ENCODE measurements at regions not wholly inside any gene's neighbourhood (a gene's known extent, or its start where the extent isn't known, plus 50 kb on each side); places are given as distances from the start of the nearest gene placed in this dataset.

GRCh38 chr4:81622474-81623184 is 150.9 kb upstream of the RASGEF1B start:
- no peaks in the 10 kb centered on the region for H3K4me1 ChIP-seq (ENCODE audit: control insufficient read depth in 5 of 5, insufficient read depth in 5 of 5, low read length in 5 of 5)
- no peak overlapping the region for H3K4me3 ChIP-seq
- no peak for ATAC-seq (ENCODE audit: insufficient read depth, low FRiP score)
- no peak overlapping the region for H3K27ac ChIP-seq (ENCODE audit: low read depth in 1 of 2, low read length in 1 of 2)
- no peak overlapping the region for H3K9ac ChIP-seq (ENCODE audit: insufficient read depth in 1 of 2, low read length in 2 of 2)
- DNase-seq, result no peak
- TF ChIP-seq, protein P1, sequence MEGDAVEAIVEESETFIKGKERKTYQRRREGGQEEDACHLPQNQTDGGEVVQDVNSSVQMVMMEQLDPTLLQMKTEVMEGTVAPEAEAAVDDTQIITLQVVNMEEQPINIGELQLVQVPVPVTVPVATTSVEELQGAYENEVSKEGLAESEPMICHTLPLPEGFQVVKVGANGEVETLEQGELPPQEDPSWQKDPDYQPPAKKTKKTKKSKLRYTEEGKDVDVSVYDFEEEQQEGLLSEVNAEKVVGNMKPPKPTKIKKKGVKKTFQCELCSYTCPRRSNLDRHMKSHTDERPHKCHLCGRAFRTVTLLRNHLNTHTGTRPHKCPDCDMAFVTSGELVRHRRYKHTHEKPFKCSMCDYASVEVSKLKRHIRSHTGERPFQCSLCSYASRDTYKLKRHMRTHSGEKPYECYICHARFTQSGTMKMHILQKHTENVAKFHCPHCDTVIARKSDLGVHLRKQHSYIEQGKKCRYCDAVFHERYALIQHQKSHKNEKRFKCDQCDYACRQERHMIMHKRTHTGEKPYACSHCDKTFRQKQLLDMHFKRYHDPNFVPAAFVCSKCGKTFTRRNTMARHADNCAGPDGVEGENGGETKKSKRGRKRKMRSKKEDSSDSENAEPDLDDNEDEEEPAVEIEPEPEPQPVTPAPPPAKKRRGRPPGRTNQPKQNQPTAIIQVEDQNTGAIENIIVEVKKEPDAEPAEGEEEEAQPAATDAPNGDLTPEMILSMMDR (IDR thresholded peaks at IDR 0.05; ENCODE audit: control extremely low read depth, extremely low read depth), result no peak
- no peaks in the 10 kb centered on the region for H3K36me3 ChIP-seq (ENCODE audit: control insufficient read depth in 4 of 4, insufficient read depth in 4 of 4, low read length in 4 of 4)
- H3K27me3 ChIP-seq (ENCODE audit: control insufficient read depth in 3 of 3, insufficient read depth in 3 of 3, low read length in 2 of 3), result no peaks in the 10 kb centered on the region
- H3K9me3 ChIP-seq (ENCODE audit: control insufficient read depth in 4 of 4, insufficient read depth in 3 of 4, low read length in 3 of 4), result peaks cover 0 to 2% (median 0%) of the 10 kb centered on the region in 4 donors

GRCh38 chr4:81622028-81622427 is 150.3 kb upstream of the RASGEF1B start:
- no peak for ATAC-seq (ENCODE audit: insufficient read depth, low FRiP score)
- Histone ChIP-seq H3K36me3 (ENCODE audit: control insufficient read depth in 4 of 4, insufficient read depth in 4 of 4, low read length in 4 of 4) (no peaks in the 10 kb centered on the region), H3K9ac (ENCODE audit: insufficient read depth in 1 of 2, low read length in 2 of 2) (no peak overlapping the region), H3K27me3 (ENCODE audit: control insufficient read depth in 3 of 3, insufficient read depth in 3 of 3, low read length in 2 of 3) (no peaks in the 10 kb centered on the region), H3K27ac (ENCODE audit: low read depth in 1 of 2, low read length in 1 of 2) (no peak overlapping the region), H3K9me3 (ENCODE audit: control insufficient read depth in 4 of 4, insufficient read depth in 3 of 4, low read length in 3 of 4) (peaks cover 0 to 2% (median 0%) of the 10 kb centered on the region in 4 donors), H3K4me1 (ENCODE audit: control insufficient read depth in 5 of 5, insufficient read depth in 5 of 5, low read length in 5 of 5) (no peaks in the 10 kb centered on the region), H3K4me3 (no peak overlapping the region)
- TF ChIP-seq, protein P1 (IDR thresholded peaks at IDR 0.05; ENCODE audit: control extremely low read depth, extremely low read depth), result no peak
- 53 to 65% methylated on average over 3 of the region's 3 CpGs for WGBS, 2 donors
- no peak for DNase-seq

DNA sequence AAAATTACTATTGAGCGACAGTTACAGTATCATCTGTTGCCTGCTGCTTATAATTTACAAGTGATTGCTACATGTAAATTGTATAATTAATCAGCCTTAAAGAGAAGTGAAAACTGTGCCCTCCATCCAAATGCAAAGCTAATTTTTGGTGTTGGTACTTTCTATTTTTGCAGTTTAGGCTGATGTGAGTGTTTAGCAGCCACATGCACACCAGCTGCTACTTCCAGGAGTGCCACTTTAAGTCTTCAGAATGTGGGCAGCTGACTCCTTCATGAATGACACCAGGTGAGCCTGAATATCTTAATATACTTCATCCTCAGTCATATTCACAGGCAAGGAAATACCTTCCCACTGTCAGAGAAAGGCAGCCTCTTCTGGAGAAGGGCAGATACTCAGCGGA is 149.8 kb upstream of the RASGEF1B start:
- WGBS, 2 donors, result 48 to 50% methylated on average over 2 of the region's 2 CpGs
- no peak overlapping the region for H3K9ac ChIP-seq (ENCODE audit: insufficient read depth in 1 of 2, low read length in 2 of 2)
- no peaks in the 10 kb centered on the region for H3K36me3 ChIP-seq (ENCODE audit: control insufficient read depth in 4 of 4, insufficient read depth in 4 of 4, low read length in 4 of 4)
- H3K27ac ChIP-seq (ENCODE audit: low read depth in 1 of 2, low read length in 1 of 2), result no peak overlapping the region
- H3K27me3 ChIP-seq (ENCODE audit: control insufficient read depth in 3 of 3, insufficient read depth in 3 of 3, low read length in 2 of 3), result no peaks in the 10 kb centered on the region
- H3K9me3 ChIP-seq (ENCODE audit: control insufficient read depth in 4 of 4, insufficient read depth in 3 of 4, low read length in 3 of 4), result peaks cover 0 to 2% (median 0%) of the 10 kb centered on the region in 4 donors
- ATAC-seq (ENCODE audit: insufficient read depth, low FRiP score) (no peak), DNase-seq (no peak)
- TF ChIP-seq, protein P1 (IDR thresholded peaks at IDR 0.05; ENCODE audit: control extremely low read depth, extremely low read depth), result no peak
- no peak overlapping the region for H3K4me3 ChIP-seq
- H3K4me1 ChIP-seq (ENCODE audit: control insufficient read depth in 5 of 5, insufficient read depth in 5 of 5, low read length in 5 of 5), result no peaks in the 10 kb centered on the region

- Histone ChIP-seq H3K9ac (ENCODE audit: insufficient read depth in 1 of 2, low read length in 2 of 2) (no peak overlapping the region), H3K9me3 (ENCODE audit: control insufficient read depth in 4 of 4, insufficient read depth in 3 of 4, low read length in 3 of 4) (peaks cover 0 to 2% (median 0%) of the 10 kb centered on the region in 4 donors), H3K4me3 (no peak overlapping the region), H3K4me1 (ENCODE audit: control insufficient read depth in 5 of 5, insufficient read depth in 5 of 5, low read length in 5 of 5) (no peaks in the 10 kb centered on the region), H3K27me3 (ENCODE audit: control insufficient read depth in 3 of 3, insufficient read depth in 3 of 3, low read length in 2 of 3) (no peaks in the 10 kb centered on the region), H3K27ac (ENCODE audit: low read depth in 1 of 2, low read length in 1 of 2) (no peak overlapping the region), H3K36me3 (ENCODE audit: control insufficient read depth in 4 of 4, insufficient read depth in 4 of 4, low read length in 4 of 4) (no peaks in the 10 kb centered on the region)
- no peak for ATAC-seq (ENCODE audit: insufficient read depth, low FRiP score)
- TF ChIP-seq, protein P1 (IDR thresholded peaks at IDR 0.05; ENCODE audit: control extremely low read depth, extremely low read depth), result no peak
- WGBS, 2 donors, result 80 to 88% methylated on average over 1 of the region's 1 CpG
- no peak for DNase-seq
Observed at GRCh38 chr4:81620442-81620841, 148.7 kb upstream of the RASGEF1B start.
